ENCODE measurements at regions not wholly inside any gene's neighbourhood (a gene's known extent, or its start where the extent isn't known, plus 50 kb on each side); places are given as distances from the start of the nearest gene placed in this dataset.

- no peaks in the 10 kb centered on the region for H3K4me1 ChIP-seq (ENCODE audit: control insufficient read depth, extremely low read depth, insufficient read depth, low read length)
- dilution Hi-C loops (cut with MboI; ENCODE audit: extremely low pct_ligation_motif_present, low sequenced_read_pairs), result no loop called here
- no peak overlapping the region for H3K4me2 ChIP-seq (ENCODE audit: control insufficient read depth, extremely low read depth, insufficient read depth, low read depth, low read length)
- FAIRE-seq (no peak), DNase-seq (ENCODE audit: low read depth, low spot score) (no peak)
- no peak overlapping the region for H3K9ac ChIP-seq (ENCODE audit: control insufficient read depth, extremely low read depth, insufficient read depth, low read length)
- no peaks in the 10 kb centered on the region for H4K20me1 ChIP-seq (ENCODE audit: control insufficient read depth, extremely low read depth, insufficient read depth, low read length)
- no peak overlapping the region for H3K27ac ChIP-seq (ENCODE audit: control insufficient read depth, insufficient read depth, low read length)
- no peaks in the 10 kb centered on the region for H3K9me3 ChIP-seq (ENCODE audit: control insufficient read depth, low read depth, low read length)
- TF ChIP-seq EZH2 (IDR thresholded peaks at IDR 0.05; ENCODE audit: low read length) (no peak), CTCF (optimal IDR thresholded peaks at IDR 0.05 in 1 of 3, IDR thresholded peaks at IDR 0.05 in 1 of 3, conservative IDR thresholded peaks at IDR 0.05 in 1 of 3; ENCODE audit: extremely low read depth in 1 of 3, insufficient read depth in 2 of 3, low read length in 3 of 3) (no peak)
- H3K36me3 ChIP-seq (ENCODE audit: control insufficient read depth in 2 of 2, extremely low read depth in 1 of 2, insufficient read depth in 2 of 2, low read length in 2 of 2), result no peaks in the 10 kb centered on the region
- H2AFZ ChIP-seq (ENCODE audit: control insufficient read depth, low read length), result no peak overlapping the region
- no peaks in the 10 kb centered on the region for H3K9me1 ChIP-seq (ENCODE audit: control insufficient read depth, extremely low read depth, insufficient read depth, low read length)
- H3K4me3 ChIP-seq (ENCODE audit: control insufficient read depth in 2 of 3, extremely low read depth in 1 of 3, insufficient read depth in 2 of 3, low read depth in 1 of 3, low read length in 3 of 3), result no peak overlapping the region
- no peaks in the 10 kb centered on the region for H3K79me2 ChIP-seq (ENCODE audit: control insufficient read depth, insufficient read depth, low read length)
- H3K27me3 ChIP-seq (ENCODE audit: control insufficient read depth, extremely low read depth, insufficient read depth, low read length), result no peaks in the 10 kb centered on the region
These were observed 132.3 kb downstream of the HGF start for GRCh38 chr7:81637534-81637933.

GRCh38 chr7:81632418-81632817 is 137.4 kb downstream of the HGF start:
- Histone ChIP-seq H2AFZ (ENCODE audit: control insufficient read depth, low read length) (no peak overlapping the region), H4K20me1 (ENCODE audit: control insufficient read depth, extremely low read depth, insufficient read depth, low read length) (no peaks in the 10 kb centered on the region), H3K79me2 (ENCODE audit: control insufficient read depth, insufficient read depth, low read length) (no peaks in the 10 kb centered on the region), H3K36me3 (ENCODE audit: control insufficient read depth in 2 of 2, extremely low read depth in 1 of 2, insufficient read depth in 2 of 2, low read length in 2 of 2) (no peaks in the 10 kb centered on the region), H3K27ac (ENCODE audit: control insufficient read depth, insufficient read depth, low read length) (no peak overlapping the region), H3K27me3 (ENCODE audit: control insufficient read depth, extremely low read depth, insufficient read depth, low read length) (no peaks in the 10 kb centered on the region), H3K4me1 (ENCODE audit: control insufficient read depth, extremely low read depth, insufficient read depth, low read length) (no peaks in the 10 kb centered on the region), H3K9me3 (ENCODE audit: control insufficient read depth, low read depth, low read length) (no peaks in the 10 kb centered on the region), H3K4me2 (ENCODE audit: control insufficient read depth, extremely low read depth, insufficient read depth, low read depth, low read length) (no peak overlapping the region), H3K4me3 (ENCODE audit: control insufficient read depth in 2 of 3, extremely low read depth in 1 of 3, insufficient read depth in 2 of 3, low read depth in 1 of 3, low read length in 3 of 3) (no peak overlapping the region), H3K9me1 (ENCODE audit: control insufficient read depth, extremely low read depth, insufficient read depth, low read length) (no peaks in the 10 kb centered on the region), H3K9ac (ENCODE audit: control insufficient read depth, extremely low read depth, insufficient read depth, low read length) (no peak overlapping the region)
- dilution Hi-C loops (cut with MboI; ENCODE audit: extremely low pct_ligation_motif_present, low sequenced_read_pairs), result no loop called here
- TF ChIP-seq EZH2 (IDR thresholded peaks at IDR 0.05; ENCODE audit: low read length) (no peak), CTCF (optimal IDR thresholded peaks at IDR 0.05 in 1 of 3, IDR thresholded peaks at IDR 0.05 in 1 of 3, conservative IDR thresholded peaks at IDR 0.05 in 1 of 3; ENCODE audit: extremely low read depth in 1 of 3, insufficient read depth in 2 of 3, low read length in 3 of 3) (no peak)
- DNase-seq (ENCODE audit: low read depth, low spot score) (no peak), FAIRE-seq (peak; percentile 75)
